ENCODE measurements at regions not wholly inside any gene's neighbourhood (a gene's known extent, or its start where the extent isn't known, plus 50 kb on each side); places are given as distances from the start of the nearest gene placed in this dataset.
"Not testable (repeated sequence)": the region's sequence is repeated elsewhere in the genome, so short reads cannot be mapped to it uniquely, and the experiment has no call there.

DNA sequence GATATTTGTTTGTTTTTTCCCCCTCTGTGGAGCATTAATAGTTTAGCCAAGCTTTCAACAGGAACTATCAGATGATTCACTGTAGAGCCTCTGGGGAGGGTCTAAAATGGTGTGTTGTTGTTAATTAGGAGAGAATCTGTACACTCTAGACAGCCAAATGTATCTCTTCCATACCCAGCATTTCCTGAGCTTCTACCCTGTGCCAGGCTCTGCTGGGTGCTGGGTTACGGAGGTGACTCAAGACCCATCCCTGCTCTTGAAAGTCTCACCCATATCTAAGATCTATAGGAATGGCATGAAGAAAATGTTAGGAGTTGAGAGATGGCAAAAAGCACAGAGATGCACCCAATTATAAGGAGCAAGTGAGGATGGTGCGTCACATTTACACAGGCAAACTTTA lies 245.8 kb downstream of the C12orf75 start:
- no peak for DNase-seq

DNA sequence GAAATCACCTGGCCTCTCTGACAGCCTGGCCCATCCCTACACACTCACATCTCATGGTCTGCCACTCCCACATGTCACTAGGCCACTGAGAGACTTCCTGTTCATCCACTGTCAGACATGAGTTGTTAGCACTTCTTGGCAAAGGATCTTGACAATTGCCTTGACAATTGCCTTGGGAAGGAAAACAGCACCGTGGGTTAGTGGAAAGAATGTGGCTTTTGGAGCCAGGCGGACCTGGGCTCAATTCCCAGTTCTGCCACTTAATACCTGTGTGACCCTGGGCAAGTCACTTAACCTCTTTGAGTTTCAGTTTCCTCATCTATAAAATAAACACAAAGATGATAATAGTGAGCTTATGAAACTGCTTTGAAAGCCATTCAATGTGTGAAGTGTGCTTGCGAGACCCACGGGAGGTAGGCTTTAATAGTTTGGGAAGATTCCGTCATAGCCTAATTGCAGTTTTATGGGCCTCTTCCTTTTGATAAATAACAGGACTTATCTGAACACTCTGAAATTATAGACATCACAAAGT lies 250.4 kb downstream of the C12orf75 start:
- DNase-seq, result no peak

DNA sequence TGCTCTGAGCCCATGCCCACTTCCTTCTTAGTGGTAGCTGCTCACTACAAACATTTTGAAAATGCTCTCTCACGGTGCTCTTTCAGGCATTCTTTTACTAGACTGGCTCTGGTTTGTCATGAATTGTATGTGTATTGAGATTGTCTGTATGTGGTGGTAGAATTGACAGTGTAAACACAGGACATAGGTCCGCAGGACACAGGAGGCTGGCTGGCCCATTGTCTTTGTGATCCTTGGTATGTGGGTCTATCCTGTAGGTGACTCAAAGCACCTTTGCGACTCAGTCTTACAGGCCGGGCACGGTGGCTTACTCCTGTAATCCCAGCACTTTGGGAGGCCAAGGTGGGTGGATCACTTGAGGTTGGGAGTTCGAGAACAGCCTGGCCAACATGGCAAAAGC lies 250.9 kb downstream of the C12orf75 start:
- DNase-seq, result no peak

DNA sequence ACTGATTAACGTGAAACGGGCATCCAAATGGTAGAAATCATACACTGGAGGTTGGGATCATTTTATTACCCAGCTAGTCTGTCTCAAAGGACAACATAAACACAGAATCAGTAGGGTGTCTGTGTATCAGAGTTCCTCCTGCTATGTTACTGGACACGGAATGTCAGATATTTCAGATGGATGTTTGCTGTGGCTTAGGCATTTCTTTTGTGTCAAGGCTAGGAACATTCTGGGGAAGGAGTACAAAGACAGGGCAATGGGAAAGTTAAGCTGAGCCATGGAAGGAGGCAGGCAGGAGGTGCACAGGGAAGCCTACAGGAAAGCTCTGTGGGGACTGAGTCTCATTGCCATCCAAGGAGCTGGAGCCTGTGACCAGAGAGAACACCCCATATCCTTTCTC lies 254.6 kb downstream of the C12orf75 start:
- no peak for DNase-seq

DNA sequence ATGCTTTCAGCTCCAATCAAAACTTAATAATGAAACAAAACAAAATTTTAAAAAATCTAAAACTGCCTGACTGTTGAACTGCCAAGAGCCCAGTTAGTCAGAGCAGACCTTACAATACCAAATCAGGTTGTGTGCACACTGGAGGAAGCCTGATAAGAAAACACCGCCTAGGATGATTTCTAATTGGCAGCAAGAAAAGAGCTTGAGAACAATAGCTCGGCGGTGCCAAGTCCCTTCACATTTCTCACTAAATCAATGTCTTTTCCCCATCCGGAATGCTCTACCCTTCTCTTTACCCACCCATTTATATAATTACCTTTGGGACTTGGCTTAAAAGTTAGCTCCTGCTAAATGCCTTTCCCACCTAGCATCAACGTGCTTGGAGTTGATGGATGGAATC lies 256.7 kb downstream of the C12orf75 start:
- no peak for DNase-seq

DNA sequence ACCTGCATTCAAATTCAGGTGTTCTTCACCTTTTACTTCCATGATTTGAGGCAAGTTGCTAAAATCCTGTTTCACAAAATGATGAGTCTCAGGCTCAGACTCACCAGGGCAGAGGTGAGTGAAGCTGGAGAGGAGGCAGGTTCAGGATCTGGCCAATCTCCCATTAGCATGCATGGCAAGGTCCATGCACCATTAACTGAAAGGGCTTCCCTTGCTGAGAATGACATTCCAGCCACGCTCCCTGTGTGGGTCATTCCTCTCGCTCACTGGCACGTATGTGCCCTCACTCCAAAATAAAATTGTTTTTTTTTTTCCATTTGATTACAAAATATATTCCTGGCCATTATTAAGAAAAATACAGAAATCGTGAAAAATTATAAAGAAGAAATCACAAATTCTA lies 257.6 kb downstream of the C12orf75 start:
- DNase-seq, result no peak

DNA sequence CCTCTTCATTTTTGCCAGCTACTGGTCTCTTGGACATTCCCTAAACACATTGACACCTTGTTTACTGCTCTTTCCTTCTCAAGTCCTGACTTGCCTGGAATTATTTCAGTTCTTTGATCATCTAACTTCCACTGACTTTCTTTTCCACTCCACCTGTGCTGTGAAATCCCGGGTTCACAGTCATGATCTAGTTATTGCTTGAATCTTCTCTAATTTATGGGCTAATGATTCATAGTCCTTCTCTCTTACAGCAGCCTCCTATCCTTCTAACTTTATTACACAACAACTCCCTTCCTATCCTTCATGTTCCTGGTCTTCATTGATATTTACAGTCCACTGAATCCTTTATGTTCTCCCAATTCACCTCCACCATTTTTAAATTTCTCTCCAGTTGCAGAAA lies 260.1 kb downstream of the C12orf75 start:
- DNase-seq, result no peak

DNA sequence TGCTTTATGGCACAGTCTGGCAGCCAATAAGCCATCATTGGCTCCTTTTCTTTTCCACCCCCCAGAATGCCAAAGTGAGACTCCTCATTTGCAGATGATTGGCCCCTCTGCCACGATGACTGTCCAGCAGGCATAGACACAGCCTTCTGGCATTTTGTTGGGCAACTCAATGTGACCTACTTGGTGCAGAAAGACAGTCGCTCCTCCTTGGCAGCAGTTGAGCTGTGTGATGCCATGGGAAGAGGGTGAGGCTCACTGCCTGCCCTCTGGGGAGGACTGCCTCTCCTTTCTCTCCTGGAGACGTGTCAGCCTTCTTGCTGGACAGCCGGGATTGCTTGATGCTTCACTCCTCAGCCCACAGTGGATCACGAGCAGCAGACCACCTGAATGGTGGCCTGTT lies 264.9 kb downstream of the C12orf75 start:
- DNase-seq, result no peak

DNA sequence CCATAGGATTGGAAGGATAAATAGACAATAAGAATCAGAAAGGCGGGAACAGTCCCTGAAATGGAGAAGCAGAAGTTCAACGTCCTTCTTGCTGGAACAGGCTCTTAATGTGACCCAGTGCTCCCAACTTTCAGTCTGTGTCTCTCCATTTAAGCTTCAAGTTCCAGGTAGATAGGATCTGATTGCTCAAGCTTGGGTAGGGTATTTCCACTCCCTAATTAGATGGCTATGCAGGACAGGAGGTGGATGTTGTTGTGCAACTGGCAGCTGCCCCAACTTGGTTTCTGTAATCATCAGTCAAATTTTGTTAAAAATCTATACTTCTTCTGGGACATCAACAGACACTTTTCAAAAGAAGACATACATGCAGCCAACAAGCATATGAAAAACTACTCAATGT lies 266.2 kb downstream of the C12orf75 start:
- no peak for DNase-seq

DNA sequence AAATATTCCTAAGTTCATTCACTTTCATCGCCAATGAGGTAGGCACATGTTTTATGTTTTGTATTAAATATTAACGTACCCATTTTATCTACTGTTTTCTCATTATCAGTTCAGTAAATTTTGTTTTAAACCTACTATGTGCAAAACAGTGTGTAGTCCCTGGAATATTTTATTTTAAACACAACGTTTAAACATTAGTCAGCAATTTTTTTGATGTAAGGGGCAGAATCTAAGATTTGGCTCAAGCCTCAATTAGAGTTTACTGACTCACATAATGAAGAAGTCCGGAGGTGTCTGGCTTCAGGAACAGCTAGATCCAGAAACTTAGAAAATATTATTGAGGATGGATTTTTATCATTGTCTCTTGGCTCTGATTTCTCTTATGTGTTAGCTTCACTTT lies 267.5 kb downstream of the C12orf75 start:
- no peak for DNase-seq

DNA sequence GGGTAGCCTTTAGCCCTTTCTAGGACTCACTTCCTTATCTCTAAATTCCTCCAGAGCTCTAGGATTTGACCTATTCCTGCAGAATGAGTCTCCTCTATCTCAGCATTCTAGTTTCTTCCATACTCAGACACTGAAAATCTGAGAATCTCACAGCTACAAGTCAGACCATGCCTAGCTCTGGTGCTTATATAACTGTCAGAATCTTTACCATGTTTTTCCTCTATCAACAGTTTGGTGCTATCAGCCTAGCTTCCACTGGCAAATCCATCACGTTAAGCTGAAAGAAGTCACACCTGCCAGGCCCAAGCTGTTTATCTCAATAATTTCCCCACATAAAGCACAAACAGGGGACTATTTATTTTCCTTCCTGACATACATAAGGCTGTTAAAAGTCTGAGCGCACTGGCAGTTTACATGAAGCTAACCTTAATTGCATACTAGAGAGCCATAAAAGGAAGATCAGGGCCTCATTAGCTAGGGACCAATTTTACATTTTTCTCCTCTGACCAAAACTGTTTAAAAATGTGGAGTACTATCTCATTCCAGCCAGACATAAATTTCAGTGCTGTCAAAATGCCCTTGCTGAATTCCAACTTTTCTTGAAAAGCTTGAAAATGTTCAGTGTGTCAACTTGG lies 270.5 kb downstream of the C12orf75 start:
- DNase-seq, result no peak

DNA sequence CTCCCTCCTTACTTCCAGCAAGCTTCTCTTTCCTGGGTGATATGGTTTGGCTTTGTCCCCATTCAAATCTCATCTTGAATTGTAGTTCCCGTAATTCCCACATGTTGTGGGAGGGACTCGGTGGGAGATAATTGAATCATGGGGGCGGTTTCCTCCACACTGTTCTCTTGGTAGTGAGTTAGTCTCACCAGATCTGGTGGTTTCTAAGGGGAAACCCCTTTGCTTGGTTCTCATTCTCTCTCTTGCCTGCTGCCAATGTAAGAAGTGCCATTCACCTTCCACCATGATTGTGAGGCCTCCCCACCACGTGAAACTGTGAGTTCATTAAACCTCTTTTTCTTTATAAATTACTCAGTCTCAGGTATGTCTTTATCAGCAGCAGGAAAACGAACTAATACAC lies 271.8 kb downstream of the C12orf75 start:
- not testable (repeated sequence) for DNase-seq

DNA sequence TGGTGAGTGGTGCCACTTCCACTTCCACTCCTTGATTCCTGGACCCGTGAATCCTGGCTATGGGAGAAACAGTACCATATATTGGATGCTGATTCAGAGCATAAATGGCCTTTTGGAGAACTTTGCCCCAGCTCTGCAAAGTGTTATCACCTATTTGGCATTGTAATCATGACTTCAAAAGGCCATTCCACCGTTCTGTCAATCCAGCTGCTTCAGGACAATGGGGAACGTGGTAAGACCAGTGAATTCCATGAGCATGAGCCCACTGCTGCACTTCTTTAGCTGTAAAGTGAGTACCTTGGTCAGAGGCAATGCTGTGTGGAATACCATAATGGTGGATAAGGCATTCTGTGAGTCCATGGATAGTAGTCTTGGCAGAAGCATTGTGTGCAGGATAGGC lies 273.8 kb downstream of the C12orf75 start:
- not testable (repeated sequence) for DNase-seq

DNA sequence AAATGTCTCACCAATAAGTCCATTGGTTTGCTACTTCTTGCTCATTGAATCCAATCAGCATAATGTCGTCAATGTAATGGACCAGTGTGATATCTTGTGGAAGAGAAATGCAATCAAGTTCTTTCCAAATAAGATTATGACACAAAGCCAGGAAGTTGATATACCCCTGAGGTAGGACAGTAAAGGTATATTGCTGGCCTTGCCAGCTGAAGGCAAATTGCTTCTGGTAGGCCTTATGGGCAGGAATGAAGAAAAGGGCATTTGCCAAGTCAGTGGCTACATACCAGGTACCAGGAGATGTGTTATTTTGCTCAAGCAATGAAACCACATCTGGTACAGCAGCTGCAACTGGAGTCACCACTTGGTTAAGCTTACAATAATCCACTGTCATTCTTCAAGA lies 276.1 kb downstream of the C12orf75 start:
- not testable (repeated sequence) for DNase-seq

DNA sequence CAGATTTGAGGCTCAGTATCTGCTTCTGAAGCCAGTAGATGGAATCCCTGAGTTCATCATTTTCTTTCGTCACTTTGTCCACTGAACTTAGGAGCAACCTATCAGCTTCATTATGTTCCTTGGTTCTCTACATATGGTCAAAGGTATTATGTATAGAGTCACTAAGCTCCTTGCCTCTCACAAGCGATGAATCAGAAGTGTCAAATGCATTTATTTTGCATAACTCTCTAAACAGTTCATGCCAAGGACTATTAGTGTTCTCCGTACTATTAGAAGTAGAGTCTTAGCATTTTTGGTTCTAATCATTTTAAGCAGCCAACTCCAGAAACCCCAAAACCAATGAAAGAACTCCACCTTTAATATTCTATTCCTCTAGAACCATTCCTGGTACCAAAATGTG lies 278.5 kb downstream of the C12orf75 start:
- DNase-seq, result not testable (repeated sequence)

DNA sequence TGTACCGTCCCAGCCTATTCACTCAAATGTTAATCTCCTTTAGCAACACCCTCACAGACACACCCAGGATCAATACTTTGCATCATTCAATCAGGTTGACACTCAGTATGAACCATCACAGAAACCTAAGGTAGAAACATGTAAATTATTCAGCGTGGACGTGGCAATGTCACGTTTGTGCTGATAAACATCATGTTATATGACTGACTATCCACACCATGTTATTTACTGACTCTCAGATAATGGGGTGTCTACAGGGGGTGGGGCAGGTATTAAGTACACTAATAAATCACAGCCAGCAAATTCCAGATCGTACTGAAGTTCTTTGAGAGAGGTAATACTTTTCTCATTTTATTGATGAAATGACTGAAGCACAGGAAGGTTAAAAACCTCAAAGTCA lies 280.0 kb downstream of the C12orf75 start:
- DNase-seq, result no peak

DNA sequence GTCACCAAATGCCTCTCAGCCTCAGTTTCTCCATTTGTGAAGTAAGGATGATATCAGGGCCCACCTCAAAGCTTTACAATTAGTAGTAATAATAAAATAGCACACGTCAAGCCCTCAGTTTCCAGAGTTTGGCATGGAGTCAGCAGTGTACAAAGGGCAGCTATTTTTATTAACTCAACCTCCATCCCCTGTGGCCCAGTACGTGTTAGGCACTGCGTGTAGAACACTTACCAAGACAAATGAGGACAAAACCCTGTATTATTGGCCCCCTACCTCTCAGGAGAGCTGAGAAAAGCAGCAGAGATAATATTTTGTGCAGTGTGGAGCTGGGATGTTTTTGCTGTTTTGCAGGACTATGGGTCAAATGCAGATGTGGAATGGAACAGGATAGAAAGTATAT lies 280.8 kb downstream of the C12orf75 start:
- DNase-seq, result no peak

DNA sequence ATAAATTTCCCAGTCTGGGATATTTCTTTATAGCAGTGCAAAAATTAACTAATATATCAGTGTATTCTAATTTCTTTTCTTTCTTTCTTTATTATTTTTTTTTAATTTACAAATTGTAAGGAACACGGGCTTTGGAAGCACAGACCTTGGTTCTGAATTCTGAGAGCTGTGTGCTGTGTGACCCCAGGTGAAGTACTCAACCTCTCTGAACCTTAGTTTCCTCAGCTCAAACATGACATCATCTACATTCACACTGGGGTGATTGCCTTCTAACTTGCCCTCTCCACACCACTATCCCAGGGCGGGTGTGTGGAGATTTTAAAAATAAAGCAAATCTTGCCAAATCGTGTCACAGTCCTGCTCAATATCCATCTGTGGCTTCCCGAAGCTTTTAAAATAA lies 282.8 kb downstream of the C12orf75 start:
- DNase-seq, result no peak

DNA sequence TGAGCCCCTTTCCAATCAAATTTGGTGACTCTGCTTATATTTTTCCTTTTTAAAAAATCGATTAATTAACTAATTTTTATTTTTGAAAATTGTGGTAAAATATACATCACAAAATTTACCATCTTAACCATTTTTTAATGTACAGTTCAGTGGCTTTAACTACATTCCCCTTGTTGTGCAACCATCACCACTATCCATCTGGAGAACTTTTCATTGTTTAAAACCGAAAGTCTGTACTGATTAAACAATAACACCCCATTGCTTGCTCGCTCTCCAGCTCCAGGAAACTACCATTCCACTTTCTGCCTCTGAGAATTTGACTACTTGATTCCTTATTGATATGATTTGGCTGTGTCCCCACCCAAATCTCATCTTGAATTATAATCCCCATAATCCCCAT lies 283.4 kb downstream of the C12orf75 start:
- DNase-seq, result no peak

DNA sequence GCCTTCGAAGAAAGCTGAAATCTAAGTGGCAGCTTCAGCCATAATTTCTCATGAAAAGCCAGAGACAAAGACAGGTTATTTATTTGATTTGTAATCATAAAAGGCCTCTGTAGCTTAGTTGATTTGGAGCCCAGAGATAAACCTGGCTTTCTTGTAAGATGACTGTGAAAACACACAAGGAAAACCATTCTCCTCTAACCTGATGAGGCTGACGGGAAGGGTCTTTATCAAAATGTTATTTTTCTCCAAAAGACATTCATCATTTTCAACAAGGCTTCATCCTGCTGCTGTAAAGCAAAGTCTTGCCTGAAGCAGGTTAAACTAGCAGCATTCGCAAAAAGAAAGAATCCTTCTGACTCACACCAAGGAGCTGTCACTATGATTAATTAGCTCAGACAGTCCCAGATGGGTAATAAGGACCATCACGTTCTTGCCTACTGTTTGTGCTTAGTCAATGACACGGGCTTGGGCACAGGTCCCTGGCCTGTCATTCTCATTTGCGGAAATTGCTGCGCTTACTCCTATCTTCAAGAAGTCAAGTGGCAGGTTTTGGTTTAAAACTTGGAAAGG lies 286.6 kb downstream of the C12orf75 start:
- DNase-seq, result no peak

DNA sequence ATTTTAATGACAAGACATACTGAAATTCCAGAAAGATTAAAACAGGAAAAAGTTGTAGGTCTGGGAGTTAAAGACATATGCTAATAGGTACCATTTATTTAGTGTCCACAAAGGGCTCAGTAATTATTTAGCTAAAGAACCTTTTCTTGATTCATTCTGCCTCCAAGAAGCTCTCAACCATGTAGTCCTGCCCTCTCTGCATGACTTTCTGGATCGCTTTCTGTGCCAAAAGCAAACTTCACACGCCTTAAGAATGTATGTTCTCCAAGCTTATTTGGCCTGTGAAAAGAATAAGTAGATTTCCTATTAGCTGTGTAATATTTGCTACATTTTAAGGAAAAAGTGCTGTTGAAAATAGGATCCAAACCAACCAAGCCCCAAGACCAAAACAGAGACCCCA lies 291.7 kb downstream of the C12orf75 start:
- DNase-seq, result no peak

DNA sequence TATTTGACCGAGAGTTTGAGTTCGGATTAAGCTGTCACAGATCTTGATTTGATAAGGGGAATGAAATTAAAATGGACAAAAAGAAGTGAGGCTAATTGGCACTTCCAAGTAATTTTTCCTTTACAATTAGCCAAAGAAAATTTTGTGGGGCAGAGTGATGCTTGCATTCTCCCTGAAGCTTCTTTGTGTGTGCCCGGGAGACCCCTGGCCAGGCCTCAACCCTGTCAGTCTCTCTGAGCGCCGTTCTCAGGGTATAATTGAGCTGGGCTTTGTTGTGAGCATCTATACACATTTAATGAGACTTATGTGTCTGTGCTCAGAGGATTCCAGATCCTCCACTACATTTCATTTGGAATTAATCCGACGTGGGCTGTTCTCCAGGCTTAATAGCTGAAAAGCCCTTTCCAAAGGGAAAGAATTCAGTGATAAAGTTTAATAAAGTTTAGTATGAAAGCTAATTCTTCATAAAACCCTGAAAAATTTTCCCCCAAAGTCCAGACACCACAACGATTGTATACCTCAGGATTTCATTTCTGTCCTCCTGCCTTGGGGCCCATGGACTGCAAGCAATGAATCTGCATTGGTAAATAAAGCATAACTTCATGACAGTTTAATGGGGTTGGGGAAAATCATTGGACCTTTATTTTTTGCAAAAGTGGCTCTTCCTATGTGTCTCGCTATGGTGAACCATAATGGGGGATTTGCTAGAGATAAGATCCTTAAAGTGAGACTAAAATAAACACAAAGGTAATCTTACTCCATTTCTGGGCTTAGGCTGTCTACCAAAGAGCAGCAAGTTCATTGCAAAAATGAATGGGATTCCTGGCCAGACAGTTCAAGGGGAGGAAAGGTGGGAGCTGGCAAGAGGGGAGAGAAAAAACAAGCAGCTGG lies 292.6 kb downstream of the C12orf75 start:
- no peak for DNase-seq

DNA sequence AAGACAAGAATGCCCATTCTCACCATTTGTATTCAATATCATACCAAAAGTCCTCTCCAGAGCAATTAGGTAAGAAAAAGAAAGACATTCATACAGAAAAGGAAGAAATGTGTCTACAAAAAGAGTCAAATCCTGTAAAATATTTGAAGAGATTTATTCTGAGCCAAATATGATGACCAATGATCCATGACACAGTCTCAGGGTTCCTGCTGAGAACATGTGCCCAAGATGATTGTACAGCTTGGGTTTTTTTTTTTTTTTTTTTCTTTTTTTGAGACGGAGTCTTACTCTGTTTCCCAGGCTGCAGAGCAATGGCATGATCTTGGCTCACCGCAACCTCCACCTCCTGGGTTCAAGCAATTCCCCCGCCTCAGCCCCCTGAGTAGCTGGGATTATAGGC lies 296.2 kb downstream of the C12orf75 start:
- no peak for DNase-seq

Measured in nucleus accumbens (tissue), 56 donors.